Stomach (tissue), 4 donors: ENCODE measurements at regions not wholly inside any gene's neighbourhood (a gene's known extent, or its start where the extent isn't known, plus 50 kb on each side); places are given as distances from the start of the nearest gene placed in this dataset.

ENCODE experiments used
- POLR2A ChIP-seq, 4 donors: fragments of 450-650 bp; IDR thresholded peaks; one replicate each; pipeline ENCODE4 v1.6.1; 2016; ENCODE audit warnings: antibody characterized with exemption in 4 of 4, control low read depth in 2 of 4, mild to moderate bottlenecking in 1 of 4, moderate library complexity in 1 of 4
- POLR2AphosphoS5 ChIP-seq, 3 donors: sonication (generic); formaldehyde crosslinking; IDR thresholded peaks; one replicate each; pipeline ENCODE4 v1.6.1; 2016; ENCODE audit warnings: antibody characterized with exemption in 3 of 3
- TF ChIP-seq, protein P1 (sequence below), 7 experiments: fragments of 450-650 bp in 4 of 7; fragments of 200-600 bp in 3 of 7; sonication (generic) in 3 of 7; IDR thresholded peaks; one replicate each; pipeline ENCODE4 v1.5.1; 2016 to 2019; ENCODE audit warnings: antibody characterized with exemption in 7 of 7, control low read depth in 2 of 7, mild to moderate bottlenecking in 1 of 7

DNA sequence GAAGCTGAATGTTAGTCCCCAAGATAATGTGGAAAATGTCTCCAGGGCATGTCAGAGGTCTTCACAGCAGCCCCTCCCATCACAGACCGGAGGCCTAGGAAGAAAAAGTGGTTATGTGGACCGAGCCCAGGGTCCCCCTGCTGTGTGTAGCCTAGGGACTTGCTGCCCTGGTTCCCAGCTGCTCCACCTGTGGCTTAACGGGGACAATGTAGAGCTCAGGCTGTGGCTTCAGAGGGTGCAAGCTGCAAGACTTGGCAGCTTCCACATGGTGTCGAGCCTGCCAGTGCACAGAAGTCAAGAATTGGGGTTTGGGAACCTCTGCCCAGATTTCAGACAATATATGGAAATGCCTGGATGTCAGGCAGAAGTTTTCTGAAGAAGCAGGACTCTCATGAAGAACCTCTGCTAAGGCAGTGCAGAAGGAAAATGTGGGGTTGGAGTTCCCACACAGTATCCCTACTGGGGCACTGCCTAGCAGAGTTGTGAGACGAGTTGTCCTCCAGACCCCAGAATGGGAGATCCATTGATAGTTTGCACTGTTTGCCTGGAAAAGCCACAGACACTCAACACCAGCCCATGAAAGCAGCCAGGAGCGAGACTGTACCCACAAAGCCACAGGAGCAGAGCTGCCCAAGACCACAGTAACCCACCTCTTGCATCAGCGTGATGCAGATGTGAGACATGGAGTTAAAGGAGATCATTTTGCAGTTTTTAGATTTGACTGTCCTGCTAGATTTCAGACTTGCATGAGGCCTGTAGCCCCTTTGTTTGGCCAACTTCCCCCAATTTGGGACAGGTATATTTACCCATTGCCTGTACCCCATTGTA is 204.9 kb downstream of the MRPL39 start:
- TF ChIP-seq, protein P1, sequence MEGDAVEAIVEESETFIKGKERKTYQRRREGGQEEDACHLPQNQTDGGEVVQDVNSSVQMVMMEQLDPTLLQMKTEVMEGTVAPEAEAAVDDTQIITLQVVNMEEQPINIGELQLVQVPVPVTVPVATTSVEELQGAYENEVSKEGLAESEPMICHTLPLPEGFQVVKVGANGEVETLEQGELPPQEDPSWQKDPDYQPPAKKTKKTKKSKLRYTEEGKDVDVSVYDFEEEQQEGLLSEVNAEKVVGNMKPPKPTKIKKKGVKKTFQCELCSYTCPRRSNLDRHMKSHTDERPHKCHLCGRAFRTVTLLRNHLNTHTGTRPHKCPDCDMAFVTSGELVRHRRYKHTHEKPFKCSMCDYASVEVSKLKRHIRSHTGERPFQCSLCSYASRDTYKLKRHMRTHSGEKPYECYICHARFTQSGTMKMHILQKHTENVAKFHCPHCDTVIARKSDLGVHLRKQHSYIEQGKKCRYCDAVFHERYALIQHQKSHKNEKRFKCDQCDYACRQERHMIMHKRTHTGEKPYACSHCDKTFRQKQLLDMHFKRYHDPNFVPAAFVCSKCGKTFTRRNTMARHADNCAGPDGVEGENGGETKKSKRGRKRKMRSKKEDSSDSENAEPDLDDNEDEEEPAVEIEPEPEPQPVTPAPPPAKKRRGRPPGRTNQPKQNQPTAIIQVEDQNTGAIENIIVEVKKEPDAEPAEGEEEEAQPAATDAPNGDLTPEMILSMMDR (IDR thresholded peaks at IDR 0.05) = no peak
- TF ChIP-seq POLR2AphosphoS5 (IDR thresholded peaks at IDR 0.05) (no peak), POLR2A (IDR thresholded peaks at IDR 0.05) (no peak)
